ENCODE measurements at regions not wholly inside any gene's neighbourhood (a gene's known extent, or its start where the extent isn't known, plus 50 kb on each side); places are given as distances from the start of the nearest gene placed in this dataset.

- no peak for TF ChIP-seq POLR2A (IDR thresholded peaks at IDR 0.05)
- TF ChIP-seq CTCF (IDR thresholded peaks at IDR 0.05) = no peak
These were observed 192.2 kb downstream of the ADGRA3 start for GRCh38 chr4:22323691-22324090.
